ENCODE measurements at regions not wholly inside any gene's neighbourhood (a gene's known extent, or its start where the extent isn't known, plus 50 kb on each side); places are given as distances from the start of the nearest gene placed in this dataset.
"Not testable (repeated sequence)": the region's sequence is repeated elsewhere in the genome, so short reads cannot be mapped to it uniquely, and the experiment has no call there.

GRCh38 chrX:63581906-63582305, 203.1 kb downstream of the ARHGEF9 start:
- Histone ChIP-seq H3K9me3 (ENCODE audit: low read depth, low read length) (no peaks in the 10 kb centered on the region), H3K27ac (ENCODE audit: low read depth, low read length) (no peak overlapping the region), H3K79me2 (ENCODE audit: insufficient read depth, low read length) (no peaks in the 10 kb centered on the region), H3K4me3 (ENCODE audit: insufficient read depth, low read length) (no peak overlapping the region), H3K4me2 (ENCODE audit: insufficient read depth, low read length) (no peak overlapping the region), H3K4me1 (ENCODE audit: insufficient read depth, low read length) (no peaks in the 10 kb centered on the region), H4K20me1 (ENCODE audit: insufficient read depth, low read length) (no peaks in the 10 kb centered on the region), H2AFZ (ENCODE audit: low read length) (no peak overlapping the region), H3K27me3 (ENCODE audit: insufficient read depth, low read length) (no peaks in the 10 kb centered on the region), H3K36me3 (ENCODE audit: insufficient read depth, low read length) (no peaks in the 10 kb centered on the region)
- DNase-seq (ENCODE audit: insufficient read length, low spot score, missing footprints) = no peak
- TF ChIP-seq, protein P1, sequence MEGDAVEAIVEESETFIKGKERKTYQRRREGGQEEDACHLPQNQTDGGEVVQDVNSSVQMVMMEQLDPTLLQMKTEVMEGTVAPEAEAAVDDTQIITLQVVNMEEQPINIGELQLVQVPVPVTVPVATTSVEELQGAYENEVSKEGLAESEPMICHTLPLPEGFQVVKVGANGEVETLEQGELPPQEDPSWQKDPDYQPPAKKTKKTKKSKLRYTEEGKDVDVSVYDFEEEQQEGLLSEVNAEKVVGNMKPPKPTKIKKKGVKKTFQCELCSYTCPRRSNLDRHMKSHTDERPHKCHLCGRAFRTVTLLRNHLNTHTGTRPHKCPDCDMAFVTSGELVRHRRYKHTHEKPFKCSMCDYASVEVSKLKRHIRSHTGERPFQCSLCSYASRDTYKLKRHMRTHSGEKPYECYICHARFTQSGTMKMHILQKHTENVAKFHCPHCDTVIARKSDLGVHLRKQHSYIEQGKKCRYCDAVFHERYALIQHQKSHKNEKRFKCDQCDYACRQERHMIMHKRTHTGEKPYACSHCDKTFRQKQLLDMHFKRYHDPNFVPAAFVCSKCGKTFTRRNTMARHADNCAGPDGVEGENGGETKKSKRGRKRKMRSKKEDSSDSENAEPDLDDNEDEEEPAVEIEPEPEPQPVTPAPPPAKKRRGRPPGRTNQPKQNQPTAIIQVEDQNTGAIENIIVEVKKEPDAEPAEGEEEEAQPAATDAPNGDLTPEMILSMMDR (IDR thresholded peaks at IDR 0.05; ENCODE audit: extremely low read depth, low read depth, low read length) = no peak

DNA sequence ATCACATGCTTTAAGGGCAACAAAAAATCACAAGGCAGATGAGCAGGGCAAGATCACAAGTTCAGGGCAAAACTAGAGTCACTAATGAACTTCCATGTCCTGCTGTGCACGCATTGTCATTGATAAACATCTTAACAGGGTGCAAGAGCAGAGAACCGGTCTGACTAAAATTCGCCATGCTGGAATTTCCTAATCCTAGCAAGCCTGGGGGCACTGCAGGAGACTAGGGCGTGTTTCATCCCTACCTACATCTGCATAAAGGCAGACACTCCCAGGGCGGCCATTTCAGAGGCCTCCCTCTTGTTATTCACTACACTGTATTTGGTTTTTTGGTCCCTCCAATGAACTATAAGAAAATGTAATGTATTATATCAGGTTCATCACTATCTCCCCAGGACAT, 203.6 kb downstream of the ARHGEF9 start:
- Histone ChIP-seq H3K4me3 (ENCODE audit: insufficient read depth, low read length) (no peak overlapping the region), H3K4me1 (ENCODE audit: insufficient read depth, low read length) (no peaks in the 10 kb centered on the region), H3K9me3 (ENCODE audit: low read depth, low read length) (no peaks in the 10 kb centered on the region), H4K20me1 (ENCODE audit: insufficient read depth, low read length) (no peaks in the 10 kb centered on the region), H3K4me2 (ENCODE audit: insufficient read depth, low read length) (no peak overlapping the region), H2AFZ (ENCODE audit: low read length) (no peak overlapping the region), H3K27me3 (ENCODE audit: insufficient read depth, low read length) (no peaks in the 10 kb centered on the region), H3K27ac (ENCODE audit: low read depth, low read length) (no peak overlapping the region), H3K79me2 (ENCODE audit: insufficient read depth, low read length) (no peaks in the 10 kb centered on the region), H3K36me3 (ENCODE audit: insufficient read depth, low read length) (no peaks in the 10 kb centered on the region)
- DNase-seq (ENCODE audit: insufficient read length, low spot score, missing footprints) = no peak
- TF ChIP-seq, protein P1 (IDR thresholded peaks at IDR 0.05; ENCODE audit: extremely low read depth, low read depth, low read length) = no peak

DNA sequence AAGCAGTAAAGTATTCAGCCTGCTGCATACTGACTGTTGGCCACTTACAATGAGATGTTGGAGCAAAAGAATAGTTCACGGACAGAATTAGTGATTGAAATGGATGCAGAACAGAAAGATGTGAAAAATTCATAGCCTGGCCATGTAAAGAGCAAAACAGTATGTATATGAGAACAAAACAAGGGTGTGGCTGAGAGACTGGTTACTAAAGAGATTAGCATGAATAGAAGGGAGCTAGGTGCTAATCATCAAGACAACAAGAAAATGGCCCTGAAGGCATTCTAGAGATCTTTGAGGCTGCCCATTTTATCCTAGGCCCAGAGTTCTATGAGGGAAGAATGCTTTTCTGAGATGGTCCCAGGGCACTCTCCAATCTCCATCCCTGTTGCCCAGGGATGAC, 208.5 kb downstream of the ARHGEF9 start:
- Histone ChIP-seq H3K36me3 (ENCODE audit: insufficient read depth, low read length) (no peaks in the 10 kb centered on the region), H3K27me3 (ENCODE audit: insufficient read depth, low read length) (no peaks in the 10 kb centered on the region), H4K20me1 (ENCODE audit: insufficient read depth, low read length) (no peaks in the 10 kb centered on the region), H3K9me3 (ENCODE audit: low read depth, low read length) (no peaks in the 10 kb centered on the region), H3K79me2 (ENCODE audit: insufficient read depth, low read length) (no peaks in the 10 kb centered on the region), H3K4me1 (ENCODE audit: insufficient read depth, low read length) (no peaks in the 10 kb centered on the region), H3K4me3 (ENCODE audit: insufficient read depth, low read length) (no peak overlapping the region), H2AFZ (ENCODE audit: low read length) (no peak overlapping the region), H3K27ac (ENCODE audit: low read depth, low read length) (no peak overlapping the region), H3K4me2 (ENCODE audit: insufficient read depth, low read length) (no peak overlapping the region)
- no peak for DNase-seq (ENCODE audit: insufficient read length, low spot score, missing footprints)
- TF ChIP-seq, protein P1 (IDR thresholded peaks at IDR 0.05; ENCODE audit: extremely low read depth, low read depth, low read length) = no peak

DNA sequence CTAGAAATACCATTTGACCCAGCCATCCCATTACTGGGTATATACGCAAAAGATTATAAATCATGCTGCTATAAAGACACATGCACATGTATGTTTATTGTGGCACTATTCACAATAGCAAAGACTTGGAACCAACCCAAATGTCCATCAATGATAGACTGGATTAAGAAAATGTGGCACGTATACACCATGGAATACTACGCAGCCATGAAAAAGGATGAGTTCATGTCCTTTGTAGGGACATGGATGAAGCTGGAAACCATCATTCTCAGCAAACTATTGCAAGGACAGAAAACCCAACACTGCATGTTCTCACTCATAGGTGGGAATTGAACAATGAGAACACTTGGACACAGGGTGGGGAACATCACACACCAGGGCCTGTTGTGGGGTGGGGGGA, 209.3 kb downstream of the ARHGEF9 start:
- H3K4me3 ChIP-seq (ENCODE audit: insufficient read depth, low read length); H3K4me2 ChIP-seq (ENCODE audit: insufficient read depth, low read length); H3K27me3 ChIP-seq (ENCODE audit: insufficient read depth, low read length); H3K9me3 ChIP-seq (ENCODE audit: low read depth, low read length); H2AFZ ChIP-seq (ENCODE audit: low read length); H3K36me3 ChIP-seq (ENCODE audit: insufficient read depth, low read length); H3K4me1 ChIP-seq (ENCODE audit: insufficient read depth, low read length); H3K79me2 ChIP-seq (ENCODE audit: insufficient read depth, low read length); H4K20me1 ChIP-seq (ENCODE audit: insufficient read depth, low read length); H3K27ac ChIP-seq (ENCODE audit: low read depth, low read length); DNase-seq (ENCODE audit: insufficient read length, low spot score, missing footprints): not testable (repeated sequence)

- no peaks in the 10 kb centered on the region for H3K4me1 ChIP-seq (ENCODE audit: insufficient read depth, low read length)
- H3K27me3 ChIP-seq (ENCODE audit: insufficient read depth, low read length) = no peaks in the 10 kb centered on the region
- H4K20me1 ChIP-seq (ENCODE audit: insufficient read depth, low read length) = no peaks in the 10 kb centered on the region
- no peak overlapping the region for H3K4me2 ChIP-seq (ENCODE audit: insufficient read depth, low read length)
- H3K9me3 ChIP-seq (ENCODE audit: low read depth, low read length) = no peaks in the 10 kb centered on the region
- H3K79me2 ChIP-seq (ENCODE audit: insufficient read depth, low read length) = no peaks in the 10 kb centered on the region
- TF ChIP-seq, protein P1 (IDR thresholded peaks at IDR 0.05; ENCODE audit: extremely low read depth, low read depth, low read length) = no peak
- DNase-seq (ENCODE audit: insufficient read length, low spot score, missing footprints) = no peak
- H2AFZ ChIP-seq (ENCODE audit: low read length) = no peak overlapping the region
- H3K27ac ChIP-seq (ENCODE audit: low read depth, low read length) = no peak overlapping the region
- no peaks in the 10 kb centered on the region for H3K36me3 ChIP-seq (ENCODE audit: insufficient read depth, low read length)
- no peak overlapping the region for H3K4me3 ChIP-seq (ENCODE audit: insufficient read depth, low read length)
Observed at GRCh38 chrX:63566856-63567255, 215.7 kb upstream of the SPIN4 start.
